Spinal cord (tissue), 9 donors: ENCODE measurements at regions not wholly inside any gene's neighbourhood (a gene's known extent, or its start where the extent isn't known, plus 50 kb on each side); places are given as distances from the start of the nearest gene placed in this dataset.
A peak's percentile ranks its signal among the peaks of the same experiment; 100 is the strongest.

ENCODE experiments used
- DNase-seq, 6 donors: peaks; one replicate each; pipeline versions ENCODE4 v3.0.0 to v3.0.0-alpha.2; 2013 to 2015; ENCODE audit warnings: low spot score in 6 of 6, low read depth in 4 of 6
- H3K27ac ChIP-seq: one replicate; pipeline ENCODE4 v1.5.1; 2013; ENCODE audit warnings: low read depth, low read length, control low read depth
- H3K27me3 ChIP-seq: one replicate; pipeline ENCODE4 v1.6.1; 2013; ENCODE audit warnings: low read length; ENCODE audit not compliant: control insufficient read depth, insufficient read depth
- H3K36me3 ChIP-seq: one replicate; pipeline ENCODE4 v1.6.1; 2013; ENCODE audit warnings: low read length; ENCODE audit not compliant: control insufficient read depth, insufficient read depth
- H3K4me1 ChIP-seq: one replicate; pipeline ENCODE4 v1.6.1; 2013; ENCODE audit warnings: low read length; ENCODE audit not compliant: control insufficient read depth, insufficient read depth
- H3K4me3 ChIP-seq: one replicate; pipeline ENCODE4 v1.5.1; 2013; ENCODE audit warnings: low read depth, low read length, control low read depth
- H3K9me3 ChIP-seq: one replicate; pipeline ENCODE4 v1.6.1; 2013; ENCODE audit warnings: low read length; ENCODE audit not compliant: control insufficient read depth, insufficient read depth
- WGBS: methylation state at CpG from one replicate; pipeline ENCODE4 v1.1.5; 2013; ENCODE audit warnings: missing lambda C conversion rate; ENCODE audit not compliant: insufficient coverage; 5-methylcytosine and 5-hydroxymethylcytosine counted together
- donor health status: healthy.

DNA sequence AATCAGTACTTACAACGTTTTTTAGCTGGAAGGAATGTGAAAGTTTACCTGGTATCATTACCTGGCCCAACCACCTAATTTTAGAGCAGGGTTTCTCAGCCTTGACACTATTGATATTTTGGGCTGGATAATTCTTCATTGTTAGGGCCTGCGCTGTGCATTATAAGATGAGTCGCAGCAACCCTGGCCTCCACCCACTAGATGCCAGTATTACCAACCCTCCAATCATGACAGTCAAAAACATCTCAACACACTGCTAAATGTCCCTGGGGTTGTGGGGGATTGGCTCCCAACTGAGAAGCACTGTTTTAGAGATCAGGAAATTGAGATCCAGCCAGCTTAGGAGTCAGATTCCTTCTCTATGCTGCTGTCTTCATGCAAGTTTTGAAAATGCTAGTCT is 265.3 kb upstream of the TCF4 start:
- WGBS: no CpG with 5 or more reads among the region's 3 CpGs
- DNase-seq: no peak
- H3K36me3 ChIP-seq: no peaks in the 10 kb centered on the region
- no peaks in the 10 kb centered on the region for H3K9me3 ChIP-seq
- no peaks in the 10 kb centered on the region for H3K4me1 ChIP-seq
- H3K27me3 ChIP-seq: no peaks in the 10 kb centered on the region
- no peak overlapping the region for H3K27ac ChIP-seq
- no peak overlapping the region for H3K4me3 ChIP-seq

DNA sequence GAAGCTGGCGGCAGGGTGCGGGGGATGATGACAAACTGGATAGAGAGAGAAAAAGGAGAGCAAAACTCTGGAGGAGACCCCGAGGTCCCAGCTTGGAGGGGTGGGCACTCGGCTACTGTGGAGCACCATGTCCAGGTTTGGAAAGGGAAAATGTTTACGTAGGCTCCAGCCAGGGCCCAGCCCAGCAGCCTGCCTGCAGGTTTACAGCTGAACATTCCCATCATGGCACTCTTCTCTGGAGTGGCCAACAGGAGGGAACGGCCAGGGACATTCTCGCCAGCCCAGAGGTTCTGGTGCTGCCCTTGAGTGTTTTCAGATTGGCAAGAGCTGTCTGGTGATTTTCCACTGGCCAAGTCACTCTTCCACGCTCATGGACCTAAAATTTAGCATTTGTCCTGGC is 262.9 kb upstream of the TCF4 start:
- H3K27ac ChIP-seq: no peak overlapping the region
- H3K4me1 ChIP-seq: no peaks in the 10 kb centered on the region
- no peak overlapping the region for H3K4me3 ChIP-seq
- H3K9me3 ChIP-seq: no peaks in the 10 kb centered on the region
- no peaks in the 10 kb centered on the region for H3K36me3 ChIP-seq
- WGBS: 87% methylated on average over 8 of the region's 8 CpGs
- DNase-seq: no peak
- H3K27me3 ChIP-seq: no peaks in the 10 kb centered on the region

DNA sequence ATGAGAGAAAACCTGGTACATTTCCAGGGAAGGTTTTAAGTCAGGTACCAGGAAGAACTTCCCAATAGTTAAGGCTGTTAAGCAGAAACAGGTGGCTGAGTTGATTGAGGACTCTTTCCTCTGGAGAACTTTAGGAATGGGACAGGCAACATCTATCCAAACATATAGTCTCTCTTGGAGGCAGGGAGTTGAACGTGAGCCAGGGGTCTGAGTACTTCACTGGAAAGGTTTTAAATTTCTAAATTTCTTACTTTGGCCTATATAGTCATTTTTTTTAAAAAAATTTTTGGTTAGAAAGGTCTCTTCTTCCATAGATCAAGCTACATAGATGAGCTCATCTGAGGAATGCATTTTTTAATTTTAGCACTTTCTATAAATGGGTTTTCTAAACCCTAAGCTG is 261.4 kb upstream of the TCF4 start:
- no peaks in the 10 kb centered on the region for H3K27me3 ChIP-seq
- no CpG with 5 or more reads among the region's 1 CpG for WGBS
- no peaks in the 10 kb centered on the region for H3K9me3 ChIP-seq
- no peaks in the 10 kb centered on the region for H3K36me3 ChIP-seq
- no peak overlapping the region for H3K27ac ChIP-seq
- no peak for DNase-seq
- no peak overlapping the region for H3K4me3 ChIP-seq
- H3K4me1 ChIP-seq: no peaks in the 10 kb centered on the region

DNA sequence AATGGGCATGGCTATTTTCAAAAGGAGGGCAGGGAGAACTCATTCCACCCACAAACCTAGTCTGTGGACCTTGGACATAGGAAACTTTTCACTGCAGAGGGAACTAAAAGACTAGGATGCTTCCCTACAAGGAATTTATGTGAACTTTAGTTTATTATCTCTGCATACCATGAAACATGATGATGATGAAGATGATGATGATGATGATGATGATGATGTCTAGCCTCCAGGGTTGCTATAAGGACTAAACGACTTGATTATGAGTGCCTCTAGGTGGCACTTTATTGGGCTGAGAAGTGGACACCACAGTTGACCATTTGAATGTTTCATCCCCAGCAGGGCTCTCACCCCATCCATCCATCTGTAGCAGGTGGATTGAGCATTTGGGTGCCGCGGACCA is 260.0 kb upstream of the TCF4 start:
- Histone ChIP-seq H3K4me1 (no peaks in the 10 kb centered on the region), H3K36me3 (no peaks in the 10 kb centered on the region), H3K27me3 (no peaks in the 10 kb centered on the region), H3K27ac (no peak overlapping the region), H3K4me3 (no peak overlapping the region), H3K9me3 (no peaks in the 10 kb centered on the region)
- no CpG with 5 or more reads among the region's 3 CpGs for WGBS
- DNase-seq: no peak

DNA sequence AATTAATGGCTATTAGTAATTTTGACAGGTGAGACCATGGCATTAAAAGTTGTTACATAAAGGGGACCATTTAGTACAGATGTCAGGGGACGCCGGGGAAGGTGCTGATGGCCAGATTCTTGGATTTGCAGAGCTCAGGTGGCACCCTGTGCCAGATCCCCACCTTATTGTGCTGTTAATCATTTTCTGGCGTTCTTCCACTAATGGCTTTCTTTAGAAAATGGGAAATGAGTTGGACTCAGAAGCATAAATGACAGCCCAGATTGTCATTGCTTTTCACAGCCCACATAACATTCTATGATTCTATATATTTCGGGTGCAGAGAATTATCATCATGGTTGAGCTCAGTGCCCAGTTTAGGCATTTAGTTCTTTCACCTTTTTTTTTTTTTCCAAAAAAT is 257.2 kb upstream of the TCF4 start:
- H3K4me1 ChIP-seq: no peaks in the 10 kb centered on the region
- no peak overlapping the region for H3K27ac ChIP-seq
- H3K9me3 ChIP-seq: no peaks in the 10 kb centered on the region
- DNase-seq: peak in 1 of 6 donors; percentile 46
- no peaks in the 10 kb centered on the region for H3K36me3 ChIP-seq
- H3K4me3 ChIP-seq: no peak overlapping the region
- 67% methylated on average over 2 of the region's 4 CpGs for WGBS
- H3K27me3 ChIP-seq: no peaks in the 10 kb centered on the region

DNA sequence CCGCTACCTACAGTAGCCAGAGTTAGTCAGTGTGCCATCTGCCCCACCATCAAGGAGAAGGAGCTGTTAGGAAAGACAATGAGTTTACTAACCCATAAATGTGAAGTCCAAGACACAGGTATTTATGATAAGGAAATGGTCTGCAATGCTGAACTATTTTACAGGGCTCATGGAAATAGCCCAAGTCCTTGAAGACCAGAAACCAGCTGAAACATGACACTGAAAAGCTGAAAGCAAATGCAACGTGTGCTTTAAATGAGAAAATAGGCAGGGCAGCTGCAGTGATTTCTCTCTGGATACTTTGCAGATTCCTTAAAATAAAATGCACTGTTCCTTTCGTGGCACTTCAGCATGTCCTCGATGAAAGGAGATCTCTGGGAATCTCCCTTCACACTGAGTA is 256.4 kb upstream of the TCF4 start:
- no peak overlapping the region for H3K4me3 ChIP-seq
- H3K27me3 ChIP-seq: no peaks in the 10 kb centered on the region
- no peaks in the 10 kb centered on the region for H3K9me3 ChIP-seq
- WGBS: 65% methylated on average over 2 of the region's 4 CpGs
- DNase-seq: no peak
- H3K4me1 ChIP-seq: no peaks in the 10 kb centered on the region
- no peaks in the 10 kb centered on the region for H3K36me3 ChIP-seq
- no peak overlapping the region for H3K27ac ChIP-seq

DNA sequence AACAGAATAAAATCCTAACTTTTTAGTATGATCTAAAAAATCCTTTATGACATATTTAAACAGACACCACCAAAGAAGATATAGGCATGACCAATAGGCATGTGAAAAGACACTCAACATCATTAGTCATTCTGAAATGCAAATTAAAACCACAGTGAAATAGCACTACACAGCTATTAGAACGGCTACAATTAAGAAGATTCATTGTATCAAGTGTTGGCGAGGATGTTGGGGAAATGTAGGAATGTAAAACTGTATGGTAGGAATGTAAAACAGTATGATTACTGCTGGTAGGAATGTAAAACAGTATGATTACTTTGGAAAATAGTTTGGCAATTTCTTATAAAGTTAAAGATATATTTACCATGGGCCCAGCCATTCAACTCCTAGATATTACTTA is 253.3 kb upstream of the TCF4 start:
- no peaks in the 10 kb centered on the region for H3K27me3 ChIP-seq
- H3K4me3 ChIP-seq: no peak overlapping the region
- WGBS: no CpG with 5 or more reads among the region's 2 CpGs
- DNase-seq: no peak
- H3K27ac ChIP-seq: no peak overlapping the region
- H3K4me1 ChIP-seq: no peaks in the 10 kb centered on the region
- H3K9me3 ChIP-seq: no peaks in the 10 kb centered on the region
- no peaks in the 10 kb centered on the region for H3K36me3 ChIP-seq

DNA sequence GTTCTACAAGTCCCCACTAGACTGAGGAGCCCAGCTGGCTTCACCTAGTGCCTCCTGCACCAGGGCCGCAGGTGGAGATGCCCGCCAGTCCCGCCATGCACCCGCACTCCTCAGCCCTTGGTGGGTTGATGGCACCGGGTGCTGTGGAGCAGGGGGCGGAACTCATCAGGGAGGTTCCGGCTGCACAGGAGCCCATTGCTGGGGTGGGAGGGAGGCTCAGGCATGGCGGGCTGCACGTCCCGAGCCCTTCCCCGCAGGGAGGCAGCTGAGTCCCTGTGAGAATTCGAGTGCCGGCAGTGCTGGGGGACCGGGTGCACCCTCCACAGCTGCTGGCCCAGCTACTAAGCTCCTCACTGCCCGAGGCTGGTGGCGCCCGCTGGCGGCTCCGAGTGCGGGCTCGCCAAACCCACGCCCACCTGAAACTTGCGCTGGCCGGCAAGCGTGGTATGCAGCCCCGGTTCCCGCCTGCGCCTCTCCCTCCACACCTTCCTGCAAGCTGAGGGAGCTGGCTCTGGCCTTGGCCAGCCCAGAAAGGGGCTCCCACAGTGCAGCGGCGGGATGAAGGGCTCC is 252.7 kb upstream of the TCF4 start:
- Histone ChIP-seq H3K27me3 (no peaks in the 10 kb centered on the region), H3K36me3 (no peaks in the 10 kb centered on the region), H3K27ac (no peak overlapping the region), H3K4me3 (no peak overlapping the region), H3K9me3 (no peaks in the 10 kb centered on the region), H3K4me1 (no peaks in the 10 kb centered on the region)
- DNase-seq: no peak
- WGBS: 94% methylated on average over 29 of the region's 30 CpGs

DNA sequence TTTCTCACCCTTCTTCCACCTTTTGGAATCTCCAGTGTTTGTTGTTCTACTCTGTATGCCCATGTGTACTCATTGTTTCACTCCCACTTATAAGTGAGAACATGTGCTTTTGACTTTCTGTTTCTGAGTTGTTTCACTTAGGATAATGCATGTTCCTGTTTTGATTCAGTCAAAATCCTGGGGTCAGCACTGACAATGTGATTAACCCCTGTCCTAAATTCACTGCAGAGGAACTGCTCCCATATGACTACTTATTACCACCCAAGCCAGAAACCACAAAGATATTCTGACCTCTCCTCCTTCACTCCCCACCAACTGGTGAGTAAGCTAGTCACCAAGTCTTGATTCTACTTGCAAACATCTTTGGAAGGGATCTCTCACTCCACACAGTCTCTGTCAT is 251.4 kb upstream of the TCF4 start:
- no peak overlapping the region for H3K27ac ChIP-seq
- no peak overlapping the region for H3K4me3 ChIP-seq
- no peaks in the 10 kb centered on the region for H3K27me3 ChIP-seq
- H3K9me3 ChIP-seq: no peaks in the 10 kb centered on the region
- no peaks in the 10 kb centered on the region for H3K36me3 ChIP-seq
- H3K4me1 ChIP-seq: no peaks in the 10 kb centered on the region
- DNase-seq: no peak

DNA sequence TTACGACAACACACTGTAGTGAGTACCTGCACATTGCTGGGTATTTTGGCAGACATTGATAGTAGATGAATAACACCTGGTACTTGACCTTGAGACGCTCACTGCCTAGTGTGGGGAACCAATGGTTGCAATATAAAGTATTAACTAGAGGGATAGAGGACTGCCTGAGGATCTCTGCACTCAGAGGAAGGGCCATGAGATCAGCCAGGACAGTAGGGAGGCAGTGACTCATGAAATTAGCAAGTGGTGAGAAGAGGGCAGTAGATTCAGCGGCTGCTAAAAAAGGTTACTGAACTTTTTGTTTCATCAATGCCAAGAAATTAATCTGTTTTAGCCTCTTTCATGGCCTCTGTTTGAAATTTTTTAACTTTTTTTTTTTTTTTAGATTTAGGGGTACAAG is 250.8 kb upstream of the TCF4 start:
- H3K36me3 ChIP-seq: no peaks in the 10 kb centered on the region
- no peaks in the 10 kb centered on the region for H3K4me1 ChIP-seq
- no peaks in the 10 kb centered on the region for H3K9me3 ChIP-seq
- no peak overlapping the region for H3K27ac ChIP-seq
- no peak for DNase-seq
- no peak overlapping the region for H3K4me3 ChIP-seq
- no peaks in the 10 kb centered on the region for H3K27me3 ChIP-seq
- 90% methylated on average over 1 of the region's 3 CpGs for WGBS
